Stimulated activated CD8-positive, alpha-beta memory T cell treated with anti-CD3 and anti-CD28 coated beads, Interleukin-12 subunit alpha, Interleukin-12 subunit beta, amount 100 ng/mL, for 24 hours (primary cell): ENCODE measurements at regions not wholly inside any gene's neighbourhood (a gene's known extent, or its start where the extent isn't known, plus 50 kb on each side); places are given as distances from the start of the nearest gene placed in this dataset.

ENCODE experiments used
- DNase-seq: peaks from one replicate; pipeline ENCODE4 v3.0.0-alpha.2; 2020; ENCODE audit errors: extremely low read depth

- DNase-seq: no peak
Measured at GRCh38 chr10:88129013-88129412, 265.6 kb downstream of the PTEN start.

DNA sequence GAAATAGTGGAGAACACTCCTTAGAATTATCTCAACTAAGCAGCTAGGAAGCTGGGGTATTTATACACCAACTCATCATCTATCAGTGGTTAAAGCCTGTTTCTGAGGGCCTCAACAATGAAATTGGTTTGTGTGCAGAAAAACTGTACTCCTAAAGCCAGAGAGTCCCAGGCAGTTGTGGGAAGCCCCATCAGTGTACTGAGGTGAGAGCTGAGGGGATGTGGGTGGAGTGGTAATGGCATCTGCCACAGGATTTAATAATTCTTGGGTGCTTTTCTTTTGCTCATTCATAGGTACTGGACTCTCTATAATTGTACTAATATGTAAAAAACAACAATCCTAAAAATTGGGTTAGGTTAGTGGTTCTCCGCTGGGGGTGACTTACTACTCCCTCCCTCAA is 267.5 kb downstream of the PTEN start:
- DNase-seq: no peak

DNA sequence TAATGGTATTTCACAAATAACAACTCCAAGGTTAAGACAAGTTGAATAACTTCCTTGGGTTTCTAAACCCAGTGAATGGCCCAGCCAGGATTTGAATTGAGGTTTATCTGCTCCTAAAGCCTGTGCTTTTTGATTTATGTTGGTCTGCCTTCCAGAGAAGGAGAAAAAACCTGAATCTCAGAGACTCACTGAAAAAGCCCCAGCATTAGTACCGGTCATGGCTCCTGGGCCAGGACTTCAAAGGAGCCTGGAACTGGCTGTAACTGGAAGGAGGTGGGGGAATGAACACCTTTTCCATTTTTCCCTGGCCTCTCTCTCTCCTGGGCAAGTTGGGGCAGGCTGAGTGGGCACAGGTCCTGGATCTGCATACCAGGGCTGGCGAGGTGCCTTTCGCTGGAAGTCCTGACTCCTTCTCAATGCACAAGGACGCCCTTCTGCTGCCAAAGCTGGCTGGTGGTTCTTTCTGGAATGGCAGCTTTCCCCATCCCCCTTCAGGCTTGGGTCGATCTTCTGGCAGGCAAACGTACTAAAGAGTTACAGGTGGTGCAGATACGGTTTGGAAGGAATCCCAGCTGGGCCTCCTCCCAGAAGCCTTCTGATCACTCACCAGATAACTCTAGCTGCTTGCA is 268.2 kb downstream of the PTEN start:
- no peak for DNase-seq

GRCh38 chr10:88136712-88137111 is 273.3 kb downstream of the PTEN start:
- DNase-seq: no peak

DNA sequence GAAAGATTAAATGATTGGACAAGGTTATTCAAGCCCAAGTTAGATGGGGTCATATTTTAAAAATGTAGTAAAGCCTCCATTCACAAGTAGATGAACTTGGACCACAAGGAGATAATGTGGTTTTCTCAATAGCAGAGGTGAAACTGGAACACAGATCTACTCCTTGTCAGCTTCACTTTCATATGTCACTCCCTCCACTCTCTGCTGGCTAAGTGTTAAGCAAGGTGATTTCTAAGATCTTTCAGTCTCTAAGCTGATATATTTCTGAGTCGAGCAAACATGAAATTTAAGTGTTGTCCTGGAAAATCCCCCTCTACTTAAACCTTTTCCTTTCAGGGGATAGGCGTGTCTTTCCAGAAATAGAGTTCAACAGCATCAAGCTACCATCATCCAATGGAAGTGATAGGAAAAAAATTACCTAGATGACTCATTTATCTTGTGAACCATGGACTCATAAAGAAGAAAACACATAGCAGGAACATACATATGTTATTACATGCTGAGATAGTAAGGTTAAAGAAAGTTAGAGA is 275.0 kb downstream of the PTEN start:
- DNase-seq: no peak

DNA sequence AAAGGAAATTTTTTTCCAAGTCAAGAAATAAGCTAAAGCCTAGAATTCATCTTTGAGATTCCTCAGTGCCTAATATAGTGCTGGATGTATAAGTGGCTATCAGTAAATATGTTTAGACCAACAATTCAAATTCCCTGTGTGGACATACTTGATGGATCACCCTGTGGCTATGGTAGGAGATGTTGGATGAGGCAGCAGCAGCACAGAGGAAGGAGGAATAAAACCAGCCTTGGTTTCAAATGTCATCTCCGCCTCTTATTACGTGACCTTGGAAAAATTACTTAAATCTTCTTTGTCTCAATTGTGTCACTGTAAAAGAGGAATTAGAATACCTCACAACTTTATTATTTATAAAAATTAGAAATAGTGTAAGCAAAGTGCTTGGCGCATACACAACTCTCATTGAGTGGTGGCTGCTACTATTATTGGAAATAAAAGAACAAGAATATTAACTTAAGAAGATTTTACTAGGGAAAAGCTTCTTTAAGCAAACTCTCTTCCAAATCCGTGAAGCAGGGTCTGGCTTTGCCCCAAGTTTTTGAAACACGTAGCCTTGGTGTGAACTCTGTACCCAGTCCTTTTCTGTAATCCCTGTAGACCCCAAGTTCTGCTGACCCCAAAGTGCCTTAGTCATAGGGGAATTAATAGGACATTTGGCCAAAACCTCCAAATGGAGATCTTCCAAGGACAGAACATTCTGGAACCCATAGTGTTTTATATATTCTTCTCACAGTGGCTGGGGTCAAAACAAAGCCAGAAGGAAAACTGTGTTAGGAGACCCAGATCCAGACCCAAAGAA is 283.8 kb downstream of the PTEN start:
- no peak for DNase-seq

DNA sequence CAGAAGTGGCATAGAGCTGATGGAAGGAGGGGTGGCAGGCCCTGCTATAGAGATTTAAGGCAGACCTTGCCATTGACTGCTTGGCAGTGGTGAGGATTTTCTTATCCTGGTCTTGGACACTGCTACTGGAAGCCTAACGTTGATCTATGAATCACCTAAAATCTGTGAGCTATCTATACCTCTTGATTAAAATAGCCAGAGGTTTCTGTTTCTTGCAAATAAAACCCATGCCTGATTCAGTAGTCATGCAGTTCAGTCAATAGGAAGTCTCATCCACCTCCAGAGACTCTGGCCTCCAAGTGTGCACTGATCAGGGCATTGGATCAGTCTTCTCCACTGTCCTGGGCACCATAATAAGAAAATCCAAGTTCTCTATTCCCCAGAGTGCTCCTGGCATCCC is 286.5 kb downstream of the PTEN start:
- no peak for DNase-seq

DNA sequence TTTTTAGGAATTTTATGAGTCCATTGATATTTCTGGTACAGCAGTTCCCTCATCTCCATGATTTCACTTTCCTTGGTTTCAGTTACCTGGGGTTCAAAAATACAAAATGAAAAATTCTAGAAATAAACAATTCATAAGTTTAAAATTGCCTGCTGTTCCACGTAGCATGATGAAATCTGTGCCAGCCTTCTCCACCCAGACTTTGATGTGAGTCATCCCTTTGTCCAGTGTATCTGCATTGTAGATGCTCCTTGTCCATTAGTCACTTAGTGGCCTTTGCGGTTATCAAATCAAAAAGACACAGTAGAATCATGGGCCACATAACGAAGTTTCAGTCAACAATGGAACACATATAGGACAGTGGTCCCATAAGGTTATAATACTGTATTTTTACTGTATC is 286.9 kb downstream of the PTEN start:
- no peak for DNase-seq

DNA sequence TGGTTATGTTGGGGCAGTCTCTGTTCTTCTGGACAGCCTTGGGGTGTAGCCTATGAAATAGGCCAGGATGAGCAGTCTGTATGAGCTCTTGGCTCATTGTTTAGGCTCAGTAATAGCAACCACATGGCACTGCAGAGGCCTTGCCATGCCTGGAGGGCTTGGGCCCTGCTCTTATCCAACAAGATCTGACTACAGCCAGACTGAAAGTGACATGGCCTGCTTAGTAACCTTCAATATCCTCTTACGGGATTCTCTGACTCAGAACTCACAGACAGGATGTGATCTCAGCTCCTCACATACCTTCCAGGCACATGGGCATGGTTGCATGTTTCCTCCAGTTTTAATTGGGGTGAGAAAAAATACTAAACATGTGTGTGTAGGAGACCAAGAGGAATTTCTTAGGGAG is 289.3 kb downstream of the PTEN start:
- DNase-seq: peak; percentile 7

DNA sequence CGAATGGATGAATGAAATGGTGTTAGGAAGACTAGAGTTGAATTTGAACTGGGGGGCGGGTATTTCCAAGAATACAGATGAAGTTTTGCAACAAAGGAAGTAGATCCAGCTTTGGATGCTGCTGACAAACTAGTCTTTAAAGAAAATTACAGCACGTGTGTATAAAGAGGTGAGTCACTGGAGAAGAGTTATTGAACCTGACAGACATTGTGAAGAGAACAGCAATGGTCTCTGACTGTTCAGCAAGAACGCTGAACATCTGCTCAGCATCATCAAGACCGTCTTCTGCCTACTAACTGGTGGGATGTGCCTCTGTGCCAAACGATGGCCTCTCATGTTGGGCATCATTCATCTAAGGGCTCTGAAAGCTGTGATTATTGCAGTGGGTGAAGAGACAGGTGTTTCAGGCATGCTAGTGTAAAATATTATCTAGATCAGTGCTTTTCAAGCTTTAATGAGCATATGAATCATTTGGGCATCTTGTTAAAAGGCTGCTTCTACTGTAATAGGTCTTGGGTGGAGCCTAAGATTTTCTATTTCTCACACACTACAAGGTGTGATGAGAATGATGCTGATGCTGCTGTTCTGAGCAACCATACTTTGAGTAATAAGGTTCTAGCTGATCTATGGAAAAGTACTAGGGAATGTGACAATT is 291.3 kb downstream of the PTEN start:
- no peak for DNase-seq

GRCh38 chr10:88156341-88156740 is 292.9 kb downstream of the PTEN start:
- no peak for DNase-seq

DNA sequence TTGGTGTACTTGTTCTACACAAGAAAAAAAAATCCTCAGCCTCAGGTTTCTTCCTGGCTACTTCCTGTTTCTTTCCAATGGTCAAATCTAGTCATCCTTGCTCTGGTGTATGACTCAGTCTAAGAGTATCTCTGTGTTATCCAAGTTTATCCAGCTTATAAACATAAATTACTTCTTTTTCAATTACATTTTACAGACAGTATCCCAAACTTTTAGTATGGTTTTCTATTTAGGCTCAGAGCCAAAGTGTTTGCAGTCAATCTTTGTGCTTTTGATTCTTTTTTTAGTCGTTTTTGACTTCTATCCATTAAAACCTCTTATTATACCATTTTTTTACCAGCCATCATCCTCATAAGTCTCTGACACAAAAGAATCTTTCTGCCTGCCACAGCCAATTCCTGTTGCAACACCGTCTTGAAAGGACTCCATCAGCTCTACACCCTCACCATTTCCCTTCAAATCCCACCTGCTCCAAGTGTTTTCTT is 294.6 kb downstream of the PTEN start:
- DNase-seq: no peak

GRCh38 chr10:88158526-88159122 is 295.2 kb downstream of the PTEN start:
- DNase-seq: no peak

GRCh38 chr10:88159127-88159829 is 295.9 kb downstream of the PTEN start:
- no peak for DNase-seq

- no peak for DNase-seq
Measured at GRCh38 chr10:88161070-88161469, 297.6 kb downstream of the PTEN start.

DNA sequence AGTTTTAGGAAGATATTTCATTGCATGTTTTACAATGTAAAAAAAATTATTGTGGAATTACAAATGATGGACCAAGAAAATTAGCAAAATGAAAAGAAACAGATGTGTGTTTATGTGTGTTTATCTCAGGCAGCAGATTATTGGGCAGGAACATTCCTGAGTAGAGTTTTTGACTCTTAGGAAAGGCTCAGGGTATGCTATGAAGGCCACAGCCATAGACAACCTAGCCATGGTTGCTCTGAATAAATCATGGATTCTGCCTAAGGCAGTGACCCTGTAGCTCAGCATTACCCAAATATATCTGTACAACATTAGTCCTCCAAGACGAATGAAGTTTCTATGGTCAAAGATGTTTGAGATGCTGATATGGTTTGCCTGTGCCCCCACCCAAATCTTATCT is 298.3 kb downstream of the PTEN start:
- DNase-seq: no peak

DNA sequence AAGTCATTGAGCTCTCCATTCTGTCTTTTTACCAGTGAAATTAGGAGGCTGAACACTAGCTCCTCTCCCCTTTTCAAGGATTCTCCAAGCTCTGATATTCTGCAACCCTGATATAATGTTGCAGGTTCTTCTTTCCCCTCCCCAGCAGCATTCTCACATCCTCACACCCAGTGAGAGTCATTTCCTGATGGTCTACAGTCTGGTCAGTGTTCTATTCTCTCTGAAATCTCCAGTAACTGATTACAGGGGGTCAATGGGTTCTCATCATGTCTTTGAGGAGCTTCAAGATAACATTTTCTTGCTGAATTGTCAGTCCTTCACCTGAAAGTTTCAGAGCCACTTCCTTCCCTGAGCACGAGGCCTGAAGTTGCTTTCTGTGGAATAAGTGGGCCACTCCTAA is 299.4 kb downstream of the PTEN start:
- DNase-seq: no peak

- no peak for DNase-seq
Measured at GRCh38 chr10:88163572-88163971, 300.1 kb downstream of the PTEN start.

DNA sequence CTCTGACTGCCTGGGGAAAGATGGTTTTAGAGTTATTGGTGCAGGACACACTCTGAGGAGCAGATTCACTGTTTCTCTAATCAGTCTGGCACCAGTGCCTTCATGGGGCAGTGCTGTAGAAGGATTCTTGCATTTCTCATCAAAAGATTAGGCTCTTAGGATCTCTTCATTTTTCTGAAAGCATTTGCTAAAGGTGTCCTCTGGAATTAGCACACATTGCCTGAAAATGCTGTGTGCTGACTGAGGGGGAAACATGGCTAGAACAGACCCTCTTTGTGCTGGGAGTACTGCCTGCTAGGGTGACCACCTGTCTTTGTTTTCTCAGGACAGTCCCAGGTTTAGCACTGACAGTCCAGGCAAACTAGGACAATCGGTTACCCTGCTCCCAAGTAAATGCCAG is 301.0 kb downstream of the PTEN start:
- DNase-seq: no peak

DNA sequence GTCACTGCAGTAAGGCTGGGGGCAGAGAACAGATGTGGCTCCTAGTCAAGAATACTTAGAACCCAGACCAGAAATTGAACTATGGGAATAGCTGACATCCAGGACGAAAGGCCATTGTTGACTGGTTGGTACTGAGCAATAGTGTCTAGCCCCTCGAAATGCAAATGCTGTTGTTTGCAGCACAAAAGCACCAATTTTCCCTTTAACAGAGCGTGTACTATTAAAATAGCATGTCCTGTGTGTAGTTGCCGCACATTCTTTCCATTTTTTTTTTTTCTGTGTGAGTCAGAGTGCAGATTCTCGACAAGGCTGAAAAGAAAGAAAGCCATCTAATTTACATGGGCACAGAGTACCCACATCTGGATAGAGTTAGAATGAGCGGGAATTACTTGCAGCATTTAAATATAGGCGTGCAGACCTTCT is 302.4 kb downstream of the PTEN start:
- no peak for DNase-seq

GRCh38 chr10:88168171-88169036 is 305.0 kb downstream of the PTEN start:
- DNase-seq: no peak
